H9 (cell line): ENCODE measurements at regions not wholly inside any gene's neighbourhood (a gene's known extent, or its start where the extent isn't known, plus 50 kb on each side); places are given as distances from the start of the nearest gene placed in this dataset.

Experiments used
- DNase-seq: peaks from one replicate; pipeline ENCODE4 v3.0.0-alpha.2; 2017
- H2AFZ ChIP-seq: one replicate; pipeline ENCODE4 v1.6.1; 2013; ENCODE audit warnings: mild to moderate bottlenecking, low read length, control low read depth, moderate library complexity
- H2AK5ac ChIP-seq: 2 replicates; pipeline ENCODE4 v1.6.1; 2013; ENCODE audit warnings: low read length, control low read depth, mixed read lengths; ENCODE audit not compliant: insufficient read length
- H2BK120ac ChIP-seq: one replicate; pipeline ENCODE4 v1.6.1; 2013; ENCODE audit warnings: low read depth, mild to moderate bottlenecking, low read length, control low read depth, inconsistent platforms; ENCODE audit not compliant: poor library complexity, severe bottlenecking
- H2BK12ac ChIP-seq: 2 replicates; pipeline ENCODE4 v1.6.1; 2013; ENCODE audit warnings: low read length, control low read depth, mixed read lengths, low read depth; ENCODE audit not compliant: insufficient read length
- H2BK15ac ChIP-seq: 2 replicates; pipeline ENCODE4 v1.6.1; 2013; ENCODE audit warnings: low read depth, low read length, control low read depth
- H2BK20ac ChIP-seq: one replicate; pipeline ENCODE4 v1.6.1; 2013; ENCODE audit warnings: low read depth, mild to moderate bottlenecking, low read length, control low read depth, inconsistent platforms; ENCODE audit not compliant: poor library complexity, severe bottlenecking
- H2BK5ac ChIP-seq: 2 replicates; pipeline ENCODE4 v1.6.1; 2013; ENCODE audit warnings: low read length, control low read depth, mixed read lengths; ENCODE audit not compliant: insufficient read length
- H3K14ac ChIP-seq: 2 replicates; pipeline ENCODE4 v1.6.1; 2013; ENCODE audit warnings: low read length, control low read depth; ENCODE audit not compliant: insufficient read depth
- H3K18ac ChIP-seq: 2 replicates; pipeline ENCODE4 v1.6.1; 2013; ENCODE audit warnings: low read depth, mild to moderate bottlenecking, mixed read lengths, low read length, control low read depth; ENCODE audit not compliant: insufficient read length
- H3K23ac ChIP-seq: 2 replicates; pipeline ENCODE4 v1.6.1; 2013; ENCODE audit warnings: low read length, control low read depth, mixed read lengths, low read depth; ENCODE audit not compliant: insufficient read length
- H3K23me2 ChIP-seq: 2 replicates; pipeline ENCODE4 v1.6.1; 2013; ENCODE audit warnings: low read depth, mild to moderate bottlenecking, mixed read lengths, low read length, control low read depth; ENCODE audit not compliant: insufficient read length, poor library complexity, severe bottlenecking
- H3K27ac ChIP-seq: 2 replicates; pipeline ENCODE4 v1.5.1; 2013; ENCODE audit warnings: low read length, control low read depth, mixed read lengths, low read depth; ENCODE audit not compliant: insufficient read length
- H3K27me3 ChIP-seq: 2 replicates; pipeline ENCODE4 v1.6.1; 2013; ENCODE audit warnings: low read length, control low read depth, inconsistent platforms; ENCODE audit not compliant: insufficient read depth
- H3K4ac ChIP-seq: 2 replicates; pipeline ENCODE4 v1.6.1; 2013; ENCODE audit warnings: low read depth, mild to moderate bottlenecking, control low read depth, inconsistent platforms, low read length, moderate library complexity
- H3K4me1 ChIP-seq: 2 replicates; pipeline ENCODE4 v1.6.1; 2013; ENCODE audit warnings: low read length, control low read depth, inconsistent platforms; ENCODE audit not compliant: insufficient read depth
- H3K4me2 ChIP-seq: 2 replicates; pipeline ENCODE4 v1.6.1; 2013; ENCODE audit warnings: low read length, control low read depth, mixed read lengths; ENCODE audit not compliant: insufficient read length, insufficient read depth
- H3K56ac ChIP-seq: 2 replicates; pipeline ENCODE4 v1.6.1; 2013; ENCODE audit warnings: low read depth, mild to moderate bottlenecking, mixed read lengths, low read length, control low read depth; ENCODE audit not compliant: insufficient read length
- H3K79me1 ChIP-seq: 2 replicates; pipeline ENCODE4 v1.6.1; 2013; ENCODE audit warnings: low read depth, mild to moderate bottlenecking, moderate library complexity, low read length, control low read depth, inconsistent platforms; ENCODE audit not compliant: insufficient read depth, poor library complexity, severe bottlenecking
- H3K79me2 ChIP-seq: 2 replicates; pipeline ENCODE4 v1.6.1; 2013; ENCODE audit warnings: low read length, control low read depth, inconsistent platforms; ENCODE audit not compliant: insufficient read depth
- H3K9ac ChIP-seq: 2 replicates; pipeline ENCODE4 v1.6.1; 2013; ENCODE audit warnings: low read length, control low read depth, mixed read lengths; ENCODE audit not compliant: insufficient read length; ENCODE audit errors: extremely low read depth
- H3K9me3 ChIP-seq: one replicate; pipeline ENCODE4 v1.6.1; 2013; ENCODE audit warnings: low read depth, low read length, inconsistent platforms; ENCODE audit not compliant: control insufficient read depth
- H3T11ph ChIP-seq: one replicate; pipeline ENCODE4 v1.6.1; 2013; ENCODE audit warnings: mild to moderate bottlenecking, low read length, control low read depth, inconsistent platforms
- H4K20me1 ChIP-seq: one replicate; pipeline ENCODE4 v1.6.1; 2013; ENCODE audit not compliant: control insufficient read depth, insufficient read length, insufficient read depth
- H4K5ac ChIP-seq: 2 replicates; pipeline ENCODE4 v1.6.1; 2013; ENCODE audit warnings: low read depth, mild to moderate bottlenecking, mixed read lengths, low read length, control low read depth; ENCODE audit not compliant: insufficient read length
- H4K8ac ChIP-seq: replicated peaks from 2 replicates; pipeline ENCODE4 v1.6.1; 2013; ENCODE audit warnings: low read length, control low read depth, mixed read lengths, low read depth; ENCODE audit not compliant: insufficient read length
- H4K91ac ChIP-seq: 2 replicates; pipeline ENCODE4 v1.6.1; 2013; ENCODE audit warnings: low read depth, mild to moderate bottlenecking, moderate library complexity, mixed read lengths, low read length, control low read depth; ENCODE audit not compliant: insufficient read length
- H3K27ac Mint-ChIP-seq, 3 experiments: 2 replicates in 2 of 3; 3 replicates in 1 of 3; pipeline ENCODE4 v1.8.0; 2020 to 2021; ENCODE audit warnings: mixed read lengths in 3 of 3, mild to moderate bottlenecking in 1 of 3, moderate library complexity in 1 of 3
- H3K27me3 Mint-ChIP-seq: 2 replicates; pipeline ENCODE4 v1.8.0; 2021; ENCODE audit warnings: low read depth, mild to moderate bottlenecking, moderate library complexity, mixed read lengths
- H3K36me3 Mint-ChIP-seq, 3 experiments: 2 replicates in 2 of 3; 3 replicates in 1 of 3; pipeline ENCODE4 v1.8.0; 2020 to 2021; ENCODE audit warnings: low read depth in 3 of 3, mixed read lengths in 3 of 3; ENCODE audit not compliant: insufficient read depth in 1 of 3
- H3K4me1 Mint-ChIP-seq, 2 experiments: 2 replicates each; pipeline ENCODE4 v1.8.0; 2020; ENCODE audit warnings: mixed read lengths in 2 of 2
- H3K4me3 Mint-ChIP-seq, 2 experiments: 2 replicates in 1 of 2; 3 replicates in 1 of 2; pipeline ENCODE4 v1.8.0; 2020 to 2021; ENCODE audit warnings: mild to moderate bottlenecking in 2 of 2, mixed read lengths in 2 of 2, moderate library complexity in 1 of 2
- H3K9me3 Mint-ChIP-seq, 2 experiments: 2 replicates in 1 of 2; 3 replicates in 1 of 2; pipeline ENCODE4 v1.8.0; 2020; ENCODE audit warnings: mild to moderate bottlenecking in 2 of 2, mixed read lengths in 2 of 2, moderate library complexity in 1 of 2
- CTCF ChIP-seq: fragments of 200-600 bp; sonication (generic); conservative IDR thresholded peaks from 3 replicates; pipeline ENCODE4 v1.8.0; 2021; ENCODE audit warnings: antibody characterized with exemption, mild to moderate bottlenecking
- WGBS: extraction: QIAGEN DNeasy Blood & Tissue Kit; methylation state at CpG from one replicate; pipeline ENCODE4 v1.1.7; 2013; ENCODE audit warnings: missing lambda C conversion rate, low lambda C conversion rate, mixed read lengths; ENCODE audit not compliant: insufficient read length; ENCODE audit errors: extremely low coverage; 5-methylcytosine and 5-hydroxymethylcytosine counted together

GRCh38 chr15:95210436-95210981 lies 979.1 kb downstream of the MCTP2 start:
- no peaks in the 10 kb centered on the region for H3K27me3 Mint-ChIP-seq
- Histone ChIP-seq H3K4me2 (no peak overlapping the region), H3K27ac (no peak overlapping the region), H2BK12ac (no peak overlapping the region), H2BK15ac (no peak overlapping the region), H3K4me1 (no peaks in the 10 kb centered on the region), H4K20me1 (no peaks in the 10 kb centered on the region), H4K8ac (no peak overlapping the region), H4K91ac (no peak overlapping the region), H2AK5ac (no peak overlapping the region), H3K79me1 (no peaks in the 10 kb centered on the region), H4K5ac (no peak overlapping the region), H3K18ac (no peak overlapping the region), H2BK5ac (no peak overlapping the region), H3K9me3 (peaks cover 7% of the 10 kb centered on the region), H3K23ac (no peak overlapping the region), H3K56ac (no peak overlapping the region), H3K14ac (no peak overlapping the region), H3K9ac (no peak overlapping the region), H3K79me2 (no peaks in the 10 kb centered on the region), H3K23me2 (no peaks in the 10 kb centered on the region), H2BK120ac (no peak overlapping the region), H3K27me3 (no peaks in the 10 kb centered on the region), H2AFZ (no peak overlapping the region), H3K4ac (no peak overlapping the region), H3T11ph (no peak overlapping the region), H2BK20ac (no peak overlapping the region)
- no peak overlapping the region for H3K27ac Mint-ChIP-seq
- peaks cover 8 to 17% (median 8%) of the 10 kb centered on the region in 3 experiments; a peak in 6 of 7 replicates for H3K36me3 Mint-ChIP-seq
- WGBS: no CpG with 5 or more reads among the region's 1 CpG
- peaks cover 21 to 24% of the 10 kb centered on the region in 2 experiments for H3K9me3 Mint-ChIP-seq
- no peak for TF ChIP-seq CTCF
- peaks cover 6 to 7% of the 10 kb centered on the region in 2 experiments for H3K4me1 Mint-ChIP-seq
- no peak overlapping the region for H3K4me3 Mint-ChIP-seq
- no peak for DNase-seq
